ENCODE measurements at regions not wholly inside any gene's neighbourhood (a gene's known extent, or its start where the extent isn't known, plus 50 kb on each side); places are given as distances from the start of the nearest gene placed in this dataset.
"Not testable (repeated sequence)": the region's sequence is repeated elsewhere in the genome, so short reads cannot be mapped to it uniquely, and the experiment has no call there.

GRCh38 chr10:30701451-30702173, 72.1 kb upstream of the LYZL2 start:
- peak; percentile 94 for DNase-seq (ENCODE audit: low read depth)

- no peak for DNase-seq (ENCODE audit: low read depth)
Observed at GRCh38 chr10:30697806-30698205, 68.3 kb upstream of the LYZL2 start.

GRCh38 chr10:30697221-30697620, 67.7 kb upstream of the LYZL2 start:
- DNase-seq (ENCODE audit: low read depth): not testable (repeated sequence)

- DNase-seq (ENCODE audit: low read depth): not testable (repeated sequence)
Observed at GRCh38 chr10:30696416-30697185, 67.0 kb upstream of the LYZL2 start.

GRCh38 chr10:30695481-30696236, 66.1 kb upstream of the LYZL2 start:
- DNase-seq (ENCODE audit: low read depth): peak; percentile 87

GRCh38 chr10:30694518-30695228, 65.1 kb upstream of the LYZL2 start:
- no peak for DNase-seq (ENCODE audit: low read depth)

- no peak for DNase-seq (ENCODE audit: low read depth)
Observed at GRCh38 chr10:30691639-30692015, 62.1 kb upstream of the LYZL2 start.

- not testable (repeated sequence) for DNase-seq (ENCODE audit: low read depth)
Observed at GRCh38 chr10:30690948-30691638, 61.5 kb upstream of the LYZL2 start.

- peak; percentile 61 for DNase-seq (ENCODE audit: low read depth)
Observed at GRCh38 chr10:30688456-30688855, 58.9 kb upstream of the LYZL2 start.

- DNase-seq (ENCODE audit: low read depth): peak; percentile 84
Observed at GRCh38 chr10:30687698-30688213, 58.2 kb upstream of the LYZL2 start.

- no peak for DNase-seq (ENCODE audit: low read depth)
Observed at GRCh38 chr10:30686708-30687107, 57.2 kb upstream of the LYZL2 start.

- no peak for DNase-seq (ENCODE audit: low read depth)
Observed at GRCh38 chr10:30683496-30683895, 53.9 kb upstream of the LYZL2 start.

- peak; percentile 99 for DNase-seq (ENCODE audit: low read depth)
Observed at GRCh38 chr10:30682377-30683199, 53.0 kb upstream of the LYZL2 start.

- no peak for DNase-seq (ENCODE audit: low read depth)
Observed at GRCh38 chr10:30680908-30681307, 51.4 kb upstream of the LYZL2 start.

All from RPMI7951 (cell line).